Left ventricle myocardium inferior (tissue), 1 donor: ENCODE measurements at regions not wholly inside any gene's neighbourhood (a gene's known extent, or its start where the extent isn't known, plus 50 kb on each side); places are given as distances from the start of the nearest gene placed in this dataset.

Experiments used
- DNase-seq: peaks from one replicate; pipeline ENCODE4 v3.0.0-alpha.2; 2020
- H3K27ac ChIP-seq: fragments of 200-600 bp; replicated peaks from 2 replicates; pipeline ENCODE4 v1.8.0; 2021
- H3K27me3 ChIP-seq: fragments of 200-600 bp; 2 replicates; pipeline ENCODE4 v1.8.0; 2021; ENCODE audit warnings: low read depth
- H3K36me3 ChIP-seq: fragments of 200-600 bp; 2 replicates; pipeline ENCODE4 v1.8.0; 2021
- H3K4me1 ChIP-seq: fragments of 200-600 bp; 2 replicates; pipeline ENCODE4 v1.8.0; 2021
- H3K4me3 ChIP-seq: fragments of 200-600 bp; 2 replicates; pipeline ENCODE4 v1.8.0; 2021; ENCODE audit warnings: mild to moderate bottlenecking, moderate library complexity
- H3K9me3 ChIP-seq: fragments of 200-600 bp; replicated peaks from 2 replicates; pipeline ENCODE4 v1.8.0; 2021
- CTCF ChIP-seq: fragments of 200-600 bp; IDR thresholded peaks from 2 replicates; pipeline ENCODE4 v1.8.0; 2021; ENCODE audit warnings: antibody characterized with exemption, mild to moderate bottlenecking, borderline replicate concordance
- intact Hi-C: fragments of 100-400 bp; cut with micrococcal nuclease; formaldehyde crosslinking; loops from one replicate; pipeline ENCODE4 v1.11.0; 2022
- donor health status: DM: no; HTN: yes; CAD: no; lungs with severe emphysema.

DNA sequence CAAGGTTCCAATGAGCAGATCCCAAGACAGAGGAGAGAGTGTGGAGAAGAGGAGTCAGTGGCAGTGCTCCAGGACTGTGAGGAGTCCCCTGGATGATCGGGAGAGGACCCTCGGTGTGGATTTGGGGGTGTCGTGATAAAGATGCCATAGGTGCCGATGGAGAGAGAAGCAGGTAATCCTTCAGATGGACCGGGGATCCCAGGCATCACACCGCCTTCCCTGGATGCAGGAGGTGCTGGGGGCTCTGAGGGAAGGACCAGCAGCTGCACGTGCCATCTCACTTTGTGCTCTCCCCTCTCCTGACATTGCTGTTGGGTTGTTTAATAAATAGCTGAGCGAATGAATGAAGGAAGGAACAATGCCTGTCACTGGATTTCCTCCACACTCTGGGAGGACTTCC is 744.1 kb downstream of the BRD1 start:
- Histone ChIP-seq H3K27ac (no peak overlapping the region), H3K36me3 (no peaks in the 10 kb centered on the region), H3K4me3 (no peak overlapping the region), H3K4me1 (no peaks in the 10 kb centered on the region), H3K9me3 (no peaks in the 10 kb centered on the region), H3K27me3 (peaks cover 89% of the 10 kb centered on the region)
- intact Hi-C loops, result no loop called here
- no peak for DNase-seq
- TF ChIP-seq CTCF, result no peak

- Histone ChIP-seq H3K36me3 (no peaks in the 10 kb centered on the region), H3K27ac (no peak overlapping the region), H3K9me3 (no peaks in the 10 kb centered on the region), H3K4me3 (no peak overlapping the region), H3K4me1 (no peaks in the 10 kb centered on the region), H3K27me3 (peaks cover 89% of the 10 kb centered on the region)
- intact Hi-C loops, result no loop called here
- no peak for DNase-seq
- no peak for TF ChIP-seq CTCF
Measured at GRCh38 chr22:49082451-49082850, 745.2 kb downstream of the BRD1 start.

DNA sequence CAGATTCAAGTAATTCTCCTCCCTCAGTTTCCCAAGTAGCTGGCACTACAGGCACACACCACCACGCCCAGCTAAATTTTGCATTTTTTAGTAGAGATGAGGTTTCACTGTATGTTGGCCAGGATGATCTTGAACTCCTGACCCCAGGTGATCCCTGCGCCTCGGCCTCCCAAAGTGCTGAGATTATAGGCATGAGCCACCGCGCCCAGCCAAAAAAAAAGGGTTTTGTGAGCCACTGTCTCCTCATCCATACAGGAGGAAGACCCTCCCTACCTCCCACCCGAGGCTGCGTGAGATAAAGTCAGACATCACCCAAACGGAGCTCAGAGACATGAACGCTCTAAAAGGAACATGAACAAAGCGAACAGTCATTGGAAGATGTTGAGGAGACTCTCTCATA is 745.7 kb downstream of the BRD1 start:
- no peak for TF ChIP-seq CTCF
- DNase-seq, result no peak
- no peak overlapping the region for H3K4me3 ChIP-seq
- H3K27ac ChIP-seq, result no peak overlapping the region
- peaks cover 89% of the 10 kb centered on the region for H3K27me3 ChIP-seq
- intact Hi-C loops, result no loop called here
- no peaks in the 10 kb centered on the region for H3K36me3 ChIP-seq
- H3K9me3 ChIP-seq, result no peaks in the 10 kb centered on the region
- H3K4me1 ChIP-seq, result no peaks in the 10 kb centered on the region

GRCh38 chr22:49081261-49081666 is 746.4 kb downstream of the BRD1 start:
- Histone ChIP-seq H3K36me3 (no peaks in the 10 kb centered on the region), H3K27ac (no peak overlapping the region), H3K27me3 (peaks cover 89% of the 10 kb centered on the region), H3K4me1 (no peaks in the 10 kb centered on the region), H3K4me3 (no peak overlapping the region), H3K9me3 (no peaks in the 10 kb centered on the region)
- TF ChIP-seq CTCF, result no peak
- no peak for DNase-seq
- intact Hi-C loops, result no loop called here

DNA sequence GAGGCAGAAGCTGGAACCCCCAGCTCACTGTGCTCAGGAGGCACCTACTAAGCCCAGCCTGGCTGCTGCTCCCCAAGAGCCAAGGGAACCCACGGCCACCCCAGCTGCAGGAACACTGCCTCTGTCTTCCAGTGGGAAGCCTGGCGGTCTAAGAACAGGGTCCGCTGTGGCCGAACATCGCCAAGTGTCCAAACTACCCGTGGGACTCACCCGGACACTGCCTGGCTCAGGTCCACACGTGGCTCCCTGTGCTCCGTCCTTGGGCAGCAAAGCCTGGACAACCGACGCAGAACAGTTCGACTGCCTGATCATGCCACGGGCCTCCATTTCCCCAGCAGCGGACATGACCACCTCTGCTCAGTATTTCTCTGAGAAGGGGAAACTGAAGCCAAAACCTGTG is 747.0 kb downstream of the BRD1 start:
- H3K9me3 ChIP-seq, result no peaks in the 10 kb centered on the region
- H3K4me1 ChIP-seq, result no peaks in the 10 kb centered on the region
- no peak for TF ChIP-seq CTCF
- no peaks in the 10 kb centered on the region for H3K36me3 ChIP-seq
- H3K27me3 ChIP-seq, result peaks cover 89% of the 10 kb centered on the region
- H3K4me3 ChIP-seq, result no peak overlapping the region
- no peak for DNase-seq
- H3K27ac ChIP-seq, result no peak overlapping the region
- intact Hi-C loops, result no loop called here
